GM12878 (cell line): ENCODE measurements at regions not wholly inside any gene's neighbourhood (a gene's known extent, or its start where the extent isn't known, plus 50 kb on each side); places are given as distances from the start of the nearest gene placed in this dataset.

Source experiments
- CBFB ChIP-seq: IDR thresholded peaks from 2 replicates; pipeline ENCODE4 v1.6.1; 2016; ENCODE audit warnings: antibody characterized with exemption, low read depth
- CTCF ChIP-seq, 3 experiments: IDR thresholded peaks in 2 of 3; conservative IDR thresholded peaks in 1 of 3; 2 replicates each; pipeline ENCODE4 v1.5.1; 2011; ENCODE audit warnings: low read depth in 3 of 3, low read length in 3 of 3, mild to moderate bottlenecking in 3 of 3, control low read depth in 2 of 3, moderate library complexity in 2 of 3, inconsistent platforms in 1 of 3, mixed read lengths in 1 of 3; ENCODE audit not compliant: control insufficient read depth in 2 of 3, insufficient read depth in 1 of 3; ENCODE audit errors: extremely low read depth in 1 of 3
- EGR1 ChIP-seq, 2 experiments: IDR thresholded peaks; 1 replicate in 1 of 2; 2 replicates in 1 of 2; pipeline ENCODE4 v1.6.1; 2011 to 2012; ENCODE audit warnings: low read depth in 2 of 2, low read length in 2 of 2, borderline replicate concordance in 1 of 2, mild to moderate bottlenecking in 1 of 2, moderate library complexity in 1 of 2
- EP300 ChIP-seq, 2 experiments: fragments of 150-350 bp in 1 of 2; IDR thresholded peaks; 2 replicates each; pipeline ENCODE4 v1.6.1; 2011 to 2012; ENCODE audit warnings: low read depth in 2 of 2, low read length in 2 of 2, borderline replicate concordance in 1 of 2, improper control_type of control experiment in 1 of 2, inconsistent platforms in 1 of 2; ENCODE audit not compliant: control insufficient read depth in 1 of 2
- ETV6 ChIP-seq, 2 experiments: fragments of 450-650 bp in 1 of 2; IDR thresholded peaks in 1 of 2; conservative IDR thresholded peaks in 1 of 2; 2 replicates each; pipeline ENCODE4 v1.6.1; 2014; ENCODE audit warnings: antibody characterized with exemption in 1 of 2, borderline replicate concordance in 1 of 2, low read depth in 1 of 2, mild to moderate bottlenecking in 1 of 2, moderate library complexity in 1 of 2
- MXI1 ChIP-seq: fragments of 150-350 bp; IDR thresholded peaks from 2 replicates; pipeline ENCODE4 v1.6.1; 2011; ENCODE audit warnings: low read depth, mild to moderate bottlenecking, inconsistent platforms, low read length, improper control_type of control experiment
- NBN ChIP-seq: fragments of 450-650 bp; IDR thresholded peaks from 2 replicates; pipeline ENCODE4 v1.6.1; 2016
- NFYB ChIP-seq: IDR thresholded peaks from 2 replicates; pipeline ENCODE4 v1.6.1; 2011; ENCODE audit warnings: low read depth, mild to moderate bottlenecking, low read length, improper control_type of control experiment, moderate library complexity; ENCODE audit not compliant: insufficient read depth
- POLR2A ChIP-seq: IDR thresholded peaks from 2 replicates; pipeline ENCODE4 v1.6.1; 2011; ENCODE audit warnings: low read depth, mild to moderate bottlenecking, low read length
- REST ChIP-seq: IDR thresholded peaks from 2 replicates; pipeline ENCODE4 v1.6.1; 2012; ENCODE audit warnings: mild to moderate bottlenecking, low read depth, low read length
- YY1 ChIP-seq: IDR thresholded peaks from 2 replicates; pipeline ENCODE4 v1.6.1; 2011; ENCODE audit warnings: low read depth, mild to moderate bottlenecking, low read length
- ZNF24 ChIP-seq: fragments of 450-650 bp; IDR thresholded peaks from 2 replicates; pipeline ENCODE4 v1.6.1; 2017; ENCODE audit warnings: antibody characterized with exemption, mild to moderate bottlenecking

- TF ChIP-seq CTCF (IDR thresholded peaks at IDR 0.05 in 2 of 3, conservative IDR thresholded peaks at IDR 0.05 in 1 of 3; ENCODE audit: control insufficient read depth in 2 of 3, extremely low read depth in 1 of 3, insufficient read depth in 1 of 3, low read depth in 3 of 3, low read length in 3 of 3) (no peak), NBN (no peak), CBFB (no peak), NFYB (no peak), YY1 (no peak), MXI1 (no peak), ETV6 (conservative IDR thresholded peaks at IDR 0.05 in 1 of 2, IDR thresholded peaks at IDR 0.05 in 1 of 2; ENCODE audit: borderline replicate concordance in 1 of 2, low read depth in 1 of 2) (no peak), POLR2A (no peak), REST (no peak), EGR1 (IDR thresholded peaks at IDR 0.05; ENCODE audit: borderline replicate concordance in 1 of 2, low read depth in 2 of 2, low read length in 2 of 2) (no peak), ZNF24 (no peak), EP300 (IDR thresholded peaks at IDR 0.05; ENCODE audit: borderline replicate concordance in 1 of 2, control insufficient read depth in 1 of 2, low read depth in 2 of 2, low read length in 2 of 2) (no peak)
These were observed 113.0 kb upstream of the WSCD2 start for GRCh38 chr12:108016022-108016564.
